Trophoblast cell (in vitro differentiated cells and primary cell): ENCODE measurements at regions not wholly inside any gene's neighbourhood (a gene's known extent, or its start where the extent isn't known, plus 50 kb on each side); places are given as distances from the start of the nearest gene placed in this dataset.

Source experiments
- DNase-seq, 2 donors: peaks; one replicate each; pipeline ENCODE4 v3.0.0-alpha.2; 2016
- H2AFZ ChIP-seq: 2 replicates; pipeline ENCODE4 v1.6.1; 2013; ENCODE audit warnings: low read length, moderate library complexity, mild to moderate bottlenecking; ENCODE audit not compliant: insufficient read depth, poor library complexity
- H2AK5ac ChIP-seq: 2 replicates; pipeline ENCODE4 v1.6.1; 2013; ENCODE audit warnings: mild to moderate bottlenecking, low read length
- H2BK120ac ChIP-seq: 2 replicates; pipeline ENCODE4 v1.6.1; 2013; ENCODE audit warnings: low read length, mild to moderate bottlenecking, moderate library complexity; ENCODE audit not compliant: insufficient read depth, poor library complexity
- H2BK12ac ChIP-seq: 2 replicates; pipeline ENCODE4 v1.6.1; 2013; ENCODE audit warnings: mild to moderate bottlenecking, low read length, moderate library complexity
- H2BK5ac ChIP-seq: 2 replicates; pipeline ENCODE4 v1.6.1; 2013; ENCODE audit warnings: low read length, low read depth, moderate library complexity, mild to moderate bottlenecking; ENCODE audit not compliant: poor library complexity
- H3K14ac ChIP-seq: 2 replicates; pipeline ENCODE4 v1.6.1; 2013; ENCODE audit warnings: mild to moderate bottlenecking, low read length
- H3K18ac ChIP-seq: 2 replicates; pipeline ENCODE4 v1.6.1; 2013; ENCODE audit warnings: mild to moderate bottlenecking, low read length
- H3K23ac ChIP-seq: 2 replicates; pipeline ENCODE4 v1.6.1; 2013; ENCODE audit warnings: low read length
- H3K27ac ChIP-seq: 2 replicates; pipeline ENCODE4 v1.5.1; 2013; ENCODE audit warnings: low read depth, mild to moderate bottlenecking, inconsistent platforms, low read length, moderate library complexity
- H3K27me3 ChIP-seq: 2 replicates; pipeline ENCODE4 v1.6.1; 2013; ENCODE audit warnings: inconsistent platforms, mild to moderate bottlenecking, low read length, moderate library complexity; ENCODE audit not compliant: insufficient read depth
- H3K36me3 ChIP-seq, 2 experiments: 1 replicate in 1 of 2; 2 replicates in 1 of 2; pipeline ENCODE4 v1.6.1; 2013; ENCODE audit warnings: low read length in 2 of 2, mild to moderate bottlenecking in 2 of 2, moderate library complexity in 1 of 2; ENCODE audit not compliant: insufficient read depth in 2 of 2, control insufficient read depth in 1 of 2
- H3K4ac ChIP-seq: 2 replicates; pipeline ENCODE4 v1.6.1; 2013; ENCODE audit warnings: low read depth, mild to moderate bottlenecking, low read length, moderate library complexity
- H3K4me1 ChIP-seq, 2 experiments: 1 replicate in 1 of 2; 2 replicates in 1 of 2; pipeline ENCODE4 v1.6.1; 2013; ENCODE audit warnings: low read length in 2 of 2, mild to moderate bottlenecking in 2 of 2, moderate library complexity in 1 of 2; ENCODE audit not compliant: insufficient read depth in 2 of 2, control insufficient read depth in 1 of 2
- H3K4me2 ChIP-seq: 2 replicates; pipeline ENCODE4 v1.6.1; 2013; ENCODE audit warnings: inconsistent platforms, mild to moderate bottlenecking, low read length, moderate library complexity
- H3K4me3 ChIP-seq: 2 replicates; pipeline ENCODE4 v1.5.1; 2013; ENCODE audit warnings: mild to moderate bottlenecking, low read depth, low read length, inconsistent platforms
- H3K79me1 ChIP-seq: one replicate; pipeline ENCODE4 v1.6.1; 2013; ENCODE audit warnings: low read length
- H3K79me2 ChIP-seq: 2 replicates; pipeline ENCODE4 v1.6.1; 2013; ENCODE audit warnings: low read length, mild to moderate bottlenecking; ENCODE audit not compliant: control insufficient read depth, insufficient read depth, poor library complexity
- H3K9ac ChIP-seq: 2 replicates; pipeline ENCODE4 v1.6.1; 2013; ENCODE audit warnings: mild to moderate bottlenecking, low read length
- H3K9me3 ChIP-seq: 2 replicates; pipeline ENCODE4 v1.6.1; 2013; ENCODE audit warnings: low read depth, mild to moderate bottlenecking, control low read depth, inconsistent platforms, low read length; ENCODE audit not compliant: insufficient read depth
- H4K12ac ChIP-seq: 2 replicates; pipeline ENCODE4 v1.6.1; 2013; ENCODE audit warnings: low read depth, mild to moderate bottlenecking, low read length, moderate library complexity
- H4K8ac ChIP-seq: 2 replicates; pipeline ENCODE4 v1.6.1; 2013; ENCODE audit warnings: low read depth, mild to moderate bottlenecking, low read length, moderate library complexity
- H4K91ac ChIP-seq: one replicate; pipeline ENCODE4 v1.6.1; 2013; ENCODE audit warnings: low read depth, mild to moderate bottlenecking, low read length, moderate library complexity
- WGBS: extraction: QIAGEN DNeasy Blood & Tissue Kit; methylation state at CpG from one replicate; pipeline ENCODE4 v1.1.7; 2013; ENCODE audit warnings: missing lambda C conversion rate; ENCODE audit not compliant: insufficient read length, insufficient coverage; ENCODE audit errors: extremely low coverage; 5-methylcytosine and 5-hydroxymethylcytosine counted together

GRCh38 chr4:128362760-128363159, 75.1 kb upstream of the PGRMC2 start:
- Histone ChIP-seq H3K4me1 (peaks cover 7 to 10% of the 10 kb centered on the region in 2 experiments), H4K12ac (no peak overlapping the region), H2BK120ac (no peak overlapping the region), H3K23ac (no peak overlapping the region), H3K18ac (no peak overlapping the region), H3K9me3 (no peaks in the 10 kb centered on the region), H3K9ac (no peak overlapping the region), H3K27me3 (no peaks in the 10 kb centered on the region), H3K4me2 (no peak overlapping the region), H3K27ac (no peak overlapping the region), H3K4ac (no peak overlapping the region), H3K79me2 (peaks cover 2% of the 10 kb centered on the region), H3K4me3 (no peak overlapping the region), H3K36me3 (no peaks in the 10 kb centered on the region), H3K79me1 (peaks cover 8% of the 10 kb centered on the region), H2AFZ (no peak overlapping the region), H4K8ac (no peak overlapping the region), H2BK12ac (no peak overlapping the region), H4K91ac (no peak overlapping the region), H2AK5ac (no peak overlapping the region), H3K14ac (no peak overlapping the region), H2BK5ac (no peak overlapping the region)
- no peak for DNase-seq
- no CpG with 5 or more reads among the region's 1 CpG for WGBS

- Histone ChIP-seq H3K4me3 (no peak overlapping the region), H3K27ac (no peak overlapping the region), H3K9ac (no peak overlapping the region), H4K8ac (no peak overlapping the region), H2AFZ (no peak overlapping the region), H3K9me3 (no peaks in the 10 kb centered on the region), H3K36me3 (no peaks in the 10 kb centered on the region), H4K91ac (no peak overlapping the region), H3K23ac (no peak overlapping the region), H2BK120ac (no peak overlapping the region), H2BK5ac (no peak overlapping the region), H3K27me3 (no peaks in the 10 kb centered on the region), H3K79me1 (peaks cover 29% of the 10 kb centered on the region), H2BK12ac (no peak overlapping the region), H3K4me1 (peaks cover 11 to 26% of the 10 kb centered on the region in 2 experiments), H3K4me2 (no peak overlapping the region), H3K79me2 (peaks cover 2% of the 10 kb centered on the region), H4K12ac (no peak overlapping the region), H3K18ac (no peak overlapping the region), H2AK5ac (no peak overlapping the region), H3K4ac (no peak overlapping the region), H3K14ac (no peak overlapping the region)
- WGBS, result no CpG with 5 or more reads among the region's 2 CpGs
- DNase-seq, result no peak
Measured at GRCh38 chr4:128359422-128359821, 71.8 kb upstream of the PGRMC2 start.

GRCh38 chr4:128358913-128359279, 71.3 kb upstream of the PGRMC2 start:
- H3K4me2 ChIP-seq, result no peak overlapping the region

GRCh38 chr4:128358231-128358912, 70.8 kb upstream of the PGRMC2 start:
- Histone ChIP-seq H3K4me2 (no peak overlapping the region), H3K36me3 (no peaks in the 10 kb centered on the region), H3K27ac (peak overlapping the region; percentile 95), H2AFZ (no peak overlapping the region), H3K18ac (peak overlapping the region; percentile 83), H2AK5ac (peak overlapping the region; percentile 85), H3K4ac (peak overlapping the region; percentile 69), H3K14ac (peak overlapping the region; percentile 80), H3K9ac (no peak overlapping the region), H3K79me1 (peaks cover 36% of the 10 kb centered on the region), H3K23ac (no peak overlapping the region), H3K9me3 (no peaks in the 10 kb centered on the region), H4K91ac (peak overlapping the region; percentile 93), H4K12ac (peak overlapping the region; percentile 2), H3K4me3 (no peak overlapping the region), H2BK12ac (peak overlapping the region; percentile 95), H3K79me2 (peaks cover 2% of the 10 kb centered on the region), H4K8ac (peak overlapping the region; percentile 62), H3K27me3 (no peaks in the 10 kb centered on the region), H2BK120ac (peak overlapping the region; percentile 93), H3K4me1 (peaks cover 11 to 29% of the 10 kb centered on the region in 2 experiments), H2BK5ac (peak overlapping the region; percentile 96)
- WGBS, result no CpG with 5 or more reads among the region's 7 CpGs
- peak; percentile 74 to 92 for DNase-seq

More at GRCh38 chr4:128358913-128359279, 71.3 kb upstream of the PGRMC2 start:
- Histone ChIP-seq H3K4ac (peak overlapping the region; percentile 69), H3K14ac (peak overlapping the region; percentile 80), H3K18ac (peak overlapping the region; percentile 83), H3K79me2 (peaks cover 2% of the 10 kb centered on the region), H4K91ac (peak overlapping the region; percentile 93), H3K27me3 (no peaks in the 10 kb centered on the region), H2BK120ac (peak overlapping the region; percentile 93), H3K36me3 (no peaks in the 10 kb centered on the region), H3K9ac (no peak overlapping the region), H4K12ac (no peak overlapping the region), H2AK5ac (no peak overlapping the region), H2BK12ac (peak overlapping the region; percentile 95), H4K8ac (peak overlapping the region; percentile 62), H3K79me1 (peaks cover 31% of the 10 kb centered on the region), H3K27ac (peak overlapping the region; percentile 95), H3K4me3 (no peak overlapping the region), H3K9me3 (no peaks in the 10 kb centered on the region), H3K4me1 (peaks cover 11 to 29% of the 10 kb centered on the region in 2 experiments), H3K23ac (no peak overlapping the region), H2BK5ac (peak overlapping the region; percentile 88), H2AFZ (no peak overlapping the region)
- no CpG with 5 or more reads among the region's 2 CpGs for WGBS
- peak; percentile 24 to 56 for DNase-seq
